NCI-H524 (cell line): ENCODE measurements at regions not wholly inside any gene's neighbourhood (a gene's known extent, or its start where the extent isn't known, plus 50 kb on each side); places are given as distances from the start of the nearest gene placed in this dataset.
A peak's percentile ranks its signal among the peaks of the same experiment; 100 is the strongest.

Experiments used
- DNase-seq, 2 experiments: peaks; one replicate each; lab custom pipeline; 2025; lab: John Stamatoyannopoulos, UW

DNA sequence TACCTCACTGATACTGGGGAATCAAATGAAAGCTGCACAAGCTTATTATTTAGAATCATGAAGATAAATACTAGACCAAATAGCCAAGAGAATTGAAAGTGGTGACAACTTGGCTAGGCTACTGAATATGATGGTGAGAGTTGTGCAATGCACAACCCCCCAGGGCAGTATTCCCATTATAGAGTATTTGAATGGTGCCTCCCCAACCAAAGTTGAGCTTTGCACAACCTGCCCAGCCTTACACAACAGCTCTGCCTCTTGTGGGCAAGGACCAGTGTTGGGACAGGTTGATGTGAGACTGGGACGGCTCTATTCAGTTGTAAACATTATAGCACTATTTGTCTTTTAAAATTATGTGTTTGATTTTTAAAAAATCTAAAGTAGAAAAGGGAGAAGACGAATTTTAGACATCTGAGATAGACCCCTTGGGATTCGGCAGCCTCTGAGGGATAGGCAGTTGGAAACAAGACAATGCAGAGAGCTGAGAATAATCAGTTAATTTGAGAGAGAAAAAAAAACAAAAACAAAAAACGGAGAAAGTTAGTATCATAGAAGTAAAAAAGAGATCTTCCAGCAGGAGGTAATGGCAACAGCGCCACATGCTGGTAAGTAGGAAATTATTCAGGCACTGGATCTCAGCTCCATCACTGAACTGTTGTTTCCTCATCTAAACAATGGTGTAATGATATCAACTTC, 91.0 kb upstream of the KCNA3 start:
- DNase-seq = peak; percentile 19 to 37

DNA sequence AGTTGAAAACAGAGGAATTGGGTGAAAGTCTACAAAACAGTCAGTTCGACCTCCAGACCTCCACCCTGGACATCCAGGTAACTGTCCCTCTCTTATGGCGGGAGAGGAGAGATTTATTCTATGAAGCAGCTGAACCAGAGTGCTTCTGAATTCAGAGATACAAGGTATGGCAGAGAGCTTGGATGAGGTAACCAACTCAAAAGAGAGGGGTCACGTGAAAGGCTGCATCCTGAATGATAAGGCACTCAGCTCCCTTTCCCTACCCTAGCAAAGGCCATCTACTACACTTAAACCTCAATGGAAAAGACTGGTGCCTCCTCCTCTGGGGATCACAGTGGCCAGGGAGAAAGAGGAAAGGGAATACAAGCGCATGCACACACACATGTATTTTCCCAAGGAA, 88.4 kb upstream of the KCNA3 start:
- DNase-seq = no peak

DNA sequence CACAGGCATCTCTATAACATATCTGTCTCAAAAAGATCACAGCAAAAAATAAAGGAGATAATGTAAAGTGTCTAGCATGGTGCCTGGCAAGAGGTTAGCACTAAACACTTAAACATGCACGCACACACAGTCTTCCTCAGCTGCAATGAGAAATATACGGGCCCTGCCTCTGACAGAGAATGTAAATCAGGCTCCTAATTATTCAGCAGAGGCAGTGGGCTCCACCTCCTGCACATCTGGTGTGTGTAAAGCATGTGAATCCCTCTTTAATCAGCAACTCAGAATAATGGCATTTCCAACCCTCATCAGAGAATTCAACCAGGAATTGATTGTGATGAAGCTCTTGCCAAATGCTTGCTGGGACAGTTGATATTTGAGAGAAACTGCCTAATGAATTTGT, 85.6 kb upstream of the KCNA3 start:
- DNase-seq = peak; percentile 14 to 73

DNA sequence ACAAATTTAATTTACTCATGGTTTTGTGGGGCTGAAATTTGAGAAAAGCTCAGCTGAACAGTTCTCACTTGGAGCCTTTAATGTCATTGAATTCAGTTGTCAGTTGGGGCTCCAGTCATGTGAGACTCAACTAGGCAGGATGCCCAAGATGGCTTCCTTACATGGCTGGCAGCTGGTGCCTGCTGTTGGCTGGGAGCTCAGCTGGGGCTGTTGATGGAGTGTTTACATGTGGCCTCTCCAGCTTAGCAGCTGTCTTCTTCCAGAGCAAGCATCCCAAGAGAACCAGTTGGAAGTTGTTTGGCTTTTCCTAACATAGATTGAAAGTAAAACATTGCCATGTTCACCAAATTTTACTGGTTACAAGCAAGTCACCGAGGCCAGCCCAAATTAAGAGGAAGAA, 81.8 kb upstream of the KCNA3 start:
- DNase-seq = peak; percentile 87 to 94

DNA sequence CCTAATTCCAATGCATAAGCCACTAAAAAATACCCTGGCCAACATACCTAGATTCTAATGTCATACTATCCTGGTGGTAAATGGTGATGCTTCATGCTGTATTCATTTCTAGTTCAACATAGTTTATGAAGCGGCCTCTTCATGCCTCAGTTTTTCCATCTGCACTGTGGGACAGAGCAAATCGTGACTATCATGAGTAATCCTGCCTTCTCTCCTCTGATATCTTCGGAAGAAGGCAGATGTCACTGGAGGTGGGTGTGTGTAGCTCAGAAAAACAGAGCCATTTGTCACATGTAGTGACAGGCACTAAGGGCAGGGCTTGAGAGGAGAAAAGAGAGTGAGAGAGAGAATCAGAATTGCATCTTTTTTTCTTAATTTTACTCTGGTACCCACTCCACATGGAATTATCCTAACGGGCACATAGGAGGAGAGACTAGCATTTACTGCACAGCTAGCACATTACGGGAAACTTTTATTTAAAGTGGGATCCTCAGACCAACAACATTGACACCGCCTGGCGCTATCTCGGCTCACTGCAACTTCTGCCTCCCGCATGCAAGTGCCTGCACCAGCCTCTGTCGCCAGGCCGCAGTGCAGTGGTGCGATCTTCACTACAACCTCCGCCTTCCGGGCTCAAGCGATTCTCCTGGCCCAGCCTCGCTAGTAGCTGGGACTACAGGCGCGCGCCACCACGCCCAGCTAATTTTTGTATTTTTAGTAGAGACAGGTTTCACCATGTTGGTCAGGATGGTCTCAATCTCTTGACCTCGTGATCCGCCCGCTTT, 78.4 kb upstream of the KCNA3 start:
- peak in 1 of 2 experiments; percentile 1 for DNase-seq

- no peak for DNase-seq
Observed at GRCh38 chr1:110750562-110750961, 75.8 kb upstream of the KCNA3 start.

GRCh38 chr1:110749960-110750359, 75.2 kb upstream of the KCNA3 start:
- peak in 1 of 2 experiments; percentile 74 for DNase-seq

GRCh38 chr1:110746644-110747259, 72.0 kb upstream of the KCNA3 start:
- DNase-seq = no peak

- DNase-seq = no peak
Observed at GRCh38 chr1:110743397-110743796, 68.7 kb upstream of the KCNA3 start.

DNA sequence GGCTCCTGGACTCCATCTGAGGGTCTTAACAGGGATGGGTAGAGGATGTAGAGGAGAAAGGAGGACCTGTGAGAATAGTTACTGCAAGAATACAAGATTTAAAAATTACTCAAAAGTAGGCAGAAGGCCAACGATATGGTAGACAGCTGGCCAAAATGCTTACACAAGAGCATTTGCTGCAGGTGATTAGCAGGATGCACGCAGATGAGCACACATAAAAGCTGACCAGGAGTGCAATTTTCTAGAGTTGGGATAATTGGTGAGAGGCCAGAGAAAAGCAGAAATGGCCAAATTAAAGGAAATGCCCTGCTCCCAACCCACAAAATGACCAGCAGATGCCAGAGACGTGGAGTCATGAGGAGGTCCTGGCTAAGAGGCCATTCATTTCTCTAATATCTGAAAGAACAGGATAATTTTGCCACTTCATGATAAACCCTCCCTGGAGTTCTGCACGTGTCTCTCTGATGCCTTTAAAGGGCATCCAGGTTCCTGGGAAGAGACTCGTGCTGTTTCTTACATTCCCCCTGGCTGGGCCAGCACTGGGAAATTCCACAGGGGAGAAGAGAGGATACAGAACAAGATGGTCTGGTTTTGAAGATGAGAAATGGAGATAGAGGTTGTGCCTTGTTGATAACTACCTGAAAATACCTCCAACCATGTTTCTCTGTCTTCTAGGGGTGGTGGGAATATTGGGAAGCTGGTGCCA, 62.3 kb upstream of the KCNA3 start:
- peak; percentile 25 to 62 for DNase-seq

GRCh38 chr1:110734133-110734680, 59.5 kb upstream of the KCNA3 start:
- DNase-seq = peak in 1 of 2 experiments; percentile 22

- no peak for DNase-seq
Observed at GRCh38 chr1:110731529-110731928, 56.8 kb upstream of the KCNA3 start.

DNA sequence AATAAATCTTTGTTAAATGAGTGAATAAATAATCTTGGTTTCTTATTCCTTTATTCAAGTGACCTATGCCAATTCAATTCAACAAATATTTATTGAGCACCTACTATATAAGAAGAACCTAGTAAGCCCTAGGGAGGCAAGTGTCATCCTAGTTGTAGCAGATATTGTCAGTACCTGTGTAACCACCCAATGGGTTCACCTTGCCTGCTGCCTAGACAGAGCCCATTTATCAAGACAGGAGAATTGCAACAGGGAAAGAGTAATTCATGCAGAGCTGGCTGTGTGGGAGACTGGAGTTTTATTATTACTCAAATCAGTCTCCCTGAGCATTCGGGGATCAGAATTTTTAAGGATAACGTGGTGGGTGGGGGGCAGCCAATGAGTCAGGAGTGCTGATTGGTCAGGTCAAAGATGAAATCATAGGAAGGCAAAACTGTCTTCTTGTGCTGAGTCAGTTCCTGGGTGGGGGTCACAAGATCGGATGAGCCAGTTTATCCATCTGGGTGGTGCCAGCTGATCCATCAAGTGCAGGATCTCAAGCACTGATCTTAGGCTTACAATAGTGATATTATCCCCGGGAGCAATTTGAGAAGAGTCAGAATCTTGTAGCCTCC, 53.8 kb upstream of the KCNA3 start:
- peak; percentile 35 to 70 for DNase-seq

DNA sequence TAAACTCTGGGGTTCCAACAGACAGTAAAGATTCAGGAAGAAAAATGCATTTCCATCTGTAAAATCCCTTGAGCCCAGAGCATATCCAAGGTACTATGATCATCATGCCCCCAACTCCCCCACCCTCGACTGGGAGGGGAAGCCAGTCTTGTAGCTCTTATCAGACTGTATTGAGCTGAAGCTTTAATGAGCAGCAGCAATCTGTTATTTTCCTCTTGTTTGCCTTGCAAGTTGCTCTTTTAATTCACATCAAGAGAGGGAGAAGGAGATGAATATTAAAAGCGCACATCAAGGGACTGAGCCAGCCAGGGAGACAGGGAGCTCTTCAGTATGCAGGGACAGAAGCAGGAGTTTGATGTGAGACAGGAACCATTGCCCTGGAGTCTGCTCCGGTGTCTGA, 52.5 kb upstream of the KCNA3 start:
- peak; percentile 32 to 74 for DNase-seq

GRCh38 chr1:110726755-110727154, 52.0 kb upstream of the KCNA3 start:
- no peak for DNase-seq
